ENCODE measurements at regions not wholly inside any gene's neighbourhood (a gene's known extent, or its start where the extent isn't known, plus 50 kb on each side); places are given as distances from the start of the nearest gene placed in this dataset.

DNA sequence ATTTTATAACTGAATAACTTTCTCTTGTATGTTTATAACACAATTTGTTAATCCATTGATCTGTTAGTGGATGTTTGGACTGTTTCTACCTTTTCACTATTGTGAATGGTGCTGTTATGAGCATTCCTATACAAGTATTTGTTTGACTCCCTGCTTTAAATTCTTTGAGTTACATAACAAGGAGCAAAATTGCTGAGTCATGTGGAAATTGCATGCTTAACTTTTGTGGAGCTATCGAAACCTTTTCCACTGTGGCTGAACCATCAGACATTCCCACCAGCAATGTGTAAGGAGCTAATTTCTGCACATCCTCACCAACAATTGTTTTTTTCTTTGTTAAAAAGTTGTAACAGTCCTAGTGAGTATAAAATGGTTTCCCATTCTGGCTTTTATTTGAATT is 415.5 kb downstream of the CBLN2 start:
- Histone ChIP-seq H3K27me3 (ENCODE audit: control insufficient read depth, extremely low read depth, insufficient read depth, low read length) (no peaks in the 10 kb centered on the region), H3K4me3 (ENCODE audit: control insufficient read depth in 2 of 3, extremely low read depth in 1 of 3, insufficient read depth in 2 of 3, low read depth in 1 of 3, low read length in 3 of 3) (no peak overlapping the region), H3K79me2 (ENCODE audit: control insufficient read depth, insufficient read depth, low read length) (no peaks in the 10 kb centered on the region), H4K20me1 (ENCODE audit: control insufficient read depth, extremely low read depth, insufficient read depth, low read length) (no peaks in the 10 kb centered on the region), H3K36me3 (ENCODE audit: control insufficient read depth in 2 of 2, extremely low read depth in 1 of 2, insufficient read depth in 2 of 2, low read length in 2 of 2) (no peaks in the 10 kb centered on the region), H3K4me2 (ENCODE audit: control insufficient read depth, extremely low read depth, insufficient read depth, low read depth, low read length) (no peak overlapping the region), H2AFZ (ENCODE audit: control insufficient read depth, low read length) (no peak overlapping the region), H3K9me1 (ENCODE audit: control insufficient read depth, extremely low read depth, insufficient read depth, low read length) (no peaks in the 10 kb centered on the region), H3K27ac (ENCODE audit: control insufficient read depth, insufficient read depth, low read length) (no peak overlapping the region), H3K9me3 (ENCODE audit: control insufficient read depth, low read depth, low read length) (no peaks in the 10 kb centered on the region), H3K9ac (ENCODE audit: control insufficient read depth, extremely low read depth, insufficient read depth, low read length) (no peak overlapping the region), H3K4me1 (ENCODE audit: control insufficient read depth, extremely low read depth, insufficient read depth, low read length) (no peaks in the 10 kb centered on the region)
- FAIRE-seq (no peak), DNase-seq (ENCODE audit: low read depth, low spot score) (no peak)
- TF ChIP-seq, protein P1, sequence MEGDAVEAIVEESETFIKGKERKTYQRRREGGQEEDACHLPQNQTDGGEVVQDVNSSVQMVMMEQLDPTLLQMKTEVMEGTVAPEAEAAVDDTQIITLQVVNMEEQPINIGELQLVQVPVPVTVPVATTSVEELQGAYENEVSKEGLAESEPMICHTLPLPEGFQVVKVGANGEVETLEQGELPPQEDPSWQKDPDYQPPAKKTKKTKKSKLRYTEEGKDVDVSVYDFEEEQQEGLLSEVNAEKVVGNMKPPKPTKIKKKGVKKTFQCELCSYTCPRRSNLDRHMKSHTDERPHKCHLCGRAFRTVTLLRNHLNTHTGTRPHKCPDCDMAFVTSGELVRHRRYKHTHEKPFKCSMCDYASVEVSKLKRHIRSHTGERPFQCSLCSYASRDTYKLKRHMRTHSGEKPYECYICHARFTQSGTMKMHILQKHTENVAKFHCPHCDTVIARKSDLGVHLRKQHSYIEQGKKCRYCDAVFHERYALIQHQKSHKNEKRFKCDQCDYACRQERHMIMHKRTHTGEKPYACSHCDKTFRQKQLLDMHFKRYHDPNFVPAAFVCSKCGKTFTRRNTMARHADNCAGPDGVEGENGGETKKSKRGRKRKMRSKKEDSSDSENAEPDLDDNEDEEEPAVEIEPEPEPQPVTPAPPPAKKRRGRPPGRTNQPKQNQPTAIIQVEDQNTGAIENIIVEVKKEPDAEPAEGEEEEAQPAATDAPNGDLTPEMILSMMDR (optimal IDR thresholded peaks at IDR 0.05 in 1 of 3, IDR thresholded peaks at IDR 0.05 in 1 of 3, conservative IDR thresholded peaks at IDR 0.05 in 1 of 3; ENCODE audit: extremely low read depth in 1 of 3, insufficient read depth in 2 of 3, low read length in 3 of 3), result no peak
- no peak for TF ChIP-seq EZH2 (IDR thresholded peaks at IDR 0.05; ENCODE audit: low read length)
- dilution Hi-C loops (cut with MboI; ENCODE audit: extremely low pct_ligation_motif_present, low sequenced_read_pairs), result no loop called here

DNA sequence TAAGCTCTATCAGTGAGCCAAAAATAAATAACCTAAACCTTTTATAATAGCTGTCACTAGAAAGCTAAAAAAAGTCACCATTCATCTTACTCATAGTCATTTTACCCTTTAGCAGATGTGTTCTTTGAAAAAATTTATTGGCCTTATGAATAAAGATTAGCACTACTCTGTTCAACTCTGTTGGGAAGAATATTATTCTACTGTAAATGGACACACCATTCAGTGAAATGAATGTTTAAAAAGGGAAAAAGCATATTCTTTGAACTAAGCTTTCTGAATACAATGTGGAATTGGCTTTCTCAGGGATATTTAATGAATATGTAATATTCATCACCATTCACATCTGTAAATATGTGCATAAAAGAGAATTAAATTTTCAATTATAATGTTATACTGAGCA is 422.0 kb downstream of the CBLN2 start:
- no peak overlapping the region for H2AFZ ChIP-seq (ENCODE audit: control insufficient read depth, low read length)
- H3K9me1 ChIP-seq (ENCODE audit: control insufficient read depth, extremely low read depth, insufficient read depth, low read length), result no peaks in the 10 kb centered on the region
- DNase-seq (ENCODE audit: low read depth, low spot score), result no peak
- H3K9me3 ChIP-seq (ENCODE audit: control insufficient read depth, low read depth, low read length), result no peaks in the 10 kb centered on the region
- no peak overlapping the region for H3K9ac ChIP-seq (ENCODE audit: control insufficient read depth, extremely low read depth, insufficient read depth, low read length)
- no peaks in the 10 kb centered on the region for H3K4me1 ChIP-seq (ENCODE audit: control insufficient read depth, extremely low read depth, insufficient read depth, low read length)
- H3K4me3 ChIP-seq (ENCODE audit: control insufficient read depth in 2 of 3, extremely low read depth in 1 of 3, insufficient read depth in 2 of 3, low read depth in 1 of 3, low read length in 3 of 3), result no peak overlapping the region
- H3K79me2 ChIP-seq (ENCODE audit: control insufficient read depth, insufficient read depth, low read length), result no peaks in the 10 kb centered on the region
- no peaks in the 10 kb centered on the region for H3K27me3 ChIP-seq (ENCODE audit: control insufficient read depth, extremely low read depth, insufficient read depth, low read length)
- TF ChIP-seq, protein P1 (optimal IDR thresholded peaks at IDR 0.05 in 1 of 3, IDR thresholded peaks at IDR 0.05 in 1 of 3, conservative IDR thresholded peaks at IDR 0.05 in 1 of 3; ENCODE audit: extremely low read depth in 1 of 3, insufficient read depth in 2 of 3, low read length in 3 of 3), result no peak
- no peak for TF ChIP-seq EZH2 (IDR thresholded peaks at IDR 0.05; ENCODE audit: low read length)
- dilution Hi-C loops (cut with MboI; ENCODE audit: extremely low pct_ligation_motif_present, low sequenced_read_pairs), result no loop called here
- FAIRE-seq, result no peak
- H3K27ac ChIP-seq (ENCODE audit: control insufficient read depth, insufficient read depth, low read length), result no peak overlapping the region
- no peaks in the 10 kb centered on the region for H3K36me3 ChIP-seq (ENCODE audit: control insufficient read depth in 2 of 2, extremely low read depth in 1 of 2, insufficient read depth in 2 of 2, low read length in 2 of 2)
- no peak overlapping the region for H3K4me2 ChIP-seq (ENCODE audit: control insufficient read depth, extremely low read depth, insufficient read depth, low read depth, low read length)
- no peaks in the 10 kb centered on the region for H4K20me1 ChIP-seq (ENCODE audit: control insufficient read depth, extremely low read depth, insufficient read depth, low read length)
